DMS153 treated with DMSO at 0.1 percent for 48 hours (cell line): ENCODE measurements at regions not wholly inside any gene's neighbourhood (a gene's known extent, or its start where the extent isn't known, plus 50 kb on each side); places are given as distances from the start of the nearest gene placed in this dataset.

ENCODE experiments used
- DNase-seq: peaks from one replicate; lab custom pipeline; 2025; ENCODE audit not compliant: unreplicated experiment; lab: John Stamatoyannopoulos, UW

DNA sequence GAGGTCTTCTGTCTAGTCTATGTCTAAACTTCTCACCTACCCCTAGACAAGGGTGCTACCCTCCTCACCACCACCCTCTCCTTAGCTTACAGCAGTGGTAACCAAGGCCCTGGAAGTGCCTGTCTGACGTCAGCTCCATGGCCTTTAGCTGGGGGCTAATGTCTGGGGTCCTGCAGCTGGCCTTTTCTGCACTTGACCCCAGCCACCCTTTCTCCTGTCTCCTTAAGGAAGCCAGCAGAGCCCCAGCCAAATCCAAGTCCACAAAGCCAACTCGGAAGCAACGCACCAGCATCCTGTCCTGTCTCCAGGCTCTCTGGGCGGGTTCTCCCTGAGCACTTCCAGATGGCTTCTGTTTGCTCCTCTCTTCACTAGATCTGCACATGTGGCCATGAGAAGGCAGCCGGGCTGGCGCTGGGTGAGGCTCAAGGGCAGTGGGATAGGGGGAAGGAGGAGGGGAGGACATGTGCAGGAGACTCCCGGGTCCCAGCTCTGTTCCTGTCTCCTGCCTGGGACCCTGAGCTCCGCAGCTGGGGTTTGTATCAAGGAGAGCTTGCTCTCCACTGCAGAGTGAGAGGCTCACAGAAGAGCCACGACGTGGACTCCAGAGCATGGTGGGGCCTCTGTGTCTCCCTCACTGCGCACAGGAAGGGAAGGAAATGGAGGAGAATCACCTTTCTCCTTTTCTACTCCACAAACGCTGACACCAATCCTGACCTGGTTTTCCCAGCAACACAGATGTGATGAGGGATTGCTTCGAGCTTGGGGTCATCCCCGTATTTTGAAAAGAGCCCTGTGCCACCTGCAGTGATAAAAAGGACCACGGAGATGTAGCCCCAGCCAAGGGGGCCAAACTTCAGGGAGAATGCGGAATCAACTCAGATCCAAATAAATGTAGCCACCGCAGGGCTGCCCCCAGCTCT is 204.2 kb downstream of the USP12 start:
- no peak for DNase-seq

DNA sequence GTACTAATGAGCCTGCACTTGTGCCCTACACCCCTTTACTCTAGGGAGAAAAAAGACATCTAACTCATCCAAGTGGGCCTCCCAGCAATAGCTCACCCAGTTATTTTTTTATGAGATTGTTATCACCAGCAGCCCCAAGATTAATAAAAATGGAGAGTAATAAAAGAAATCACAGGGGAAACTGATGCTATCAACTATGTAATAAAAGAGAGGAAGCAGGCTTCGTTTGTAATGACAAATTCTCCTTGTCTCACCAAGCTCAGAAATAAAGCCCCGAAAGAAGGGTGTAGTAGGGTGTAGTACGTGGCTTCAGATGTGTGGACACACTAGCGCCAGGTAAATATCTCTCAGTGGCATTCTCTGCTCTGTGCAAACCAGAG is 204.9 kb downstream of the USP12 start:
- no peak for DNase-seq

DNA sequence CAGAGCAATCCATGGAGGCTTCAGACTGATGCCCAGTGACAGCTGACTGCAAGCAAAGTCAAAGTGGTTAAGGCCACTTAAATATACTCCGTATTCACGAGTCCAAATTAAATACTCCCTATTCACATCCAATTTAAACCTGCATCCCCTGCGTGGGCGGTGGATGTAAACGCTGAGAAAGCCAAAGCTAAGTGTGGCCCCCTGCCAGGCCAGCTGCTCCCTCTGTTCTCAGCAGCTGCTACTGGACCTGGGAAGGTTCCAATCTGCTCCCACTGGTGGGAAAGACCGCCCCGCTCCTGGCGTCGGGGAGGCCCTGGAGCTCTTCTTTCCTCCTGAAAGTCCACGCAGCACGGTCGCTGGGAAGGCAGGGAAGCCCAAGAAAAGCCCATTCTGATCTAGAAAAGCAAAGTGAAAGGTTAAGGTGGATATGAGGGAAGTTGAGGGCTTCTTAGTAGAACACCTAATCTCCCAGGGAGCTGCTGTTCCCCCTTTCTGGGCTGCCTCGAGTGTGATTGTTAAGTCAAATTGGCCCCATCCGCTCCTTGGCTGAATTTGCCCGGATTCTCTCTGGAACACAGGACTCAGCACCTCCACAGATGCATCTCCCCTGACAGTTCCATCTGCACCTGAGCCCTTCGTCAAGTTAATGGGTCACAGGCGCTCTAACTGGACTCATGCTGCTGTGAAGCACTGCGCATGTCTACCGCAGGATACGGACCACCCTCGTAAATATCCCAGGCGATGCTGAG is 205.5 kb downstream of the USP12 start:
- DNase-seq, result no peak

DNA sequence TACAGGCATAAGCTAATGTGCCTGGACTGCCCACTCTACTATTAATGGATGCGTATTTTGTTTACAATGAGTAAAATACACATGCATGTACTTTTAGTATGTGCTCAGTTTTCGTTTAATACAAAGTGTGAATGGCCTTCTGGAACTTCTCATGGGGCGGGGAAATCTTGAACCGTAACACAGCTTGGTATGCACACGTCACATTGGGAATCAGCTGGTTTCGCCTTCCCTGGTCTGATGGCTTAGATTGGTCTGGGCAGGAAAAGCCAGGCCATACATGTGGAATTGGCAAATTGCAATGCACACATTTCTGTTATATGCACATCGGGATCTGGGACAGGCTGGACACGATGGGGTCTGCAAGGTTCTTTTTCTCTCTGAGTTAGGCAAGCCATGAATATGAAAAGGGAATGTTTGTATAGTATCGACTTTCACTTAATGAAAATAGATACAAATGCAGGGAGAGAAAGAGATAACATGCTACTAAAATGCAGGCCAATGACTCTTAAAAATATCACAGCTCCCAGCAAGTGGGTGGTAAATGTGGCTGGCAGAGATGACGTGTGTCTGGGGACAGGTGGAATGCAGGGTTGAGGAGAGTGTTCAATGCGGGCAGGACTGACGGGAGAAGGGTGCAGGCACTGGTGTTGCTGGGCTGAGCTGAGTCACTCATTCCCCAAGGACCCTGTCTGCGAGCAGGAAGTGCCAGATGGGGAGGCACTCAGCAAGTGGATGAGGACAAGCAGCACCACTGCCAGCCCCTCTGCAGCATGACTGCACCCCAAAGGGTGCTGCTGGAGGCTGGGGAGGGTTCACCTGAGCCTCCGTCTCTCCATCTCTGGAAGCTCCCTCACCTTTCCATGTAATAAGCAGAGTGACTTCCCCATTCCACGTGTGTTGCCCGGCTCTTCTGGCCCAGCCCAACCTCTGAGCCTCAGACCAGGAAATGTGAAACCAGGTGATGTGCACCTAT is 204.0 kb upstream of the GPR12 start:
- peak; percentile 41 for DNase-seq

DNA sequence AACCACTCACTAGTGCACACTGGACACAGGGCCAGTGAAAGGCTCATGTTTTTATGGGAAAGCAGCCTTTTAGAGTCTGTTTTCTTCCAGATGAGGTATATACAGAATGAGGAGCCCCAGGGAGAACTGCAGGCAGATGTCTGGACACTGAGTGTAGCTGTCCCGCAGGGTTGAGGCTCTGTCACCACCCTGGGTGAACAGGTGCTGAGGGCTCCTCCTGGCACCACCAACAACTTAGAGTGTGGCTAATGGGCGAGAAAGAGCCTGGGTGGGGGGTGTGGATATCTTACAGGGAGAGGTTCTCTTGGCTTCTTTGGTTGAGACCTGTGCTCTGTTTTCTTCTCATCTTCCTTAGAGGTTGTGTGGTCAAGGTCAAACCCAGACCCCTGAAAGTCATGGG is 202.1 kb upstream of the GPR12 start:
- no peak for DNase-seq

DNA sequence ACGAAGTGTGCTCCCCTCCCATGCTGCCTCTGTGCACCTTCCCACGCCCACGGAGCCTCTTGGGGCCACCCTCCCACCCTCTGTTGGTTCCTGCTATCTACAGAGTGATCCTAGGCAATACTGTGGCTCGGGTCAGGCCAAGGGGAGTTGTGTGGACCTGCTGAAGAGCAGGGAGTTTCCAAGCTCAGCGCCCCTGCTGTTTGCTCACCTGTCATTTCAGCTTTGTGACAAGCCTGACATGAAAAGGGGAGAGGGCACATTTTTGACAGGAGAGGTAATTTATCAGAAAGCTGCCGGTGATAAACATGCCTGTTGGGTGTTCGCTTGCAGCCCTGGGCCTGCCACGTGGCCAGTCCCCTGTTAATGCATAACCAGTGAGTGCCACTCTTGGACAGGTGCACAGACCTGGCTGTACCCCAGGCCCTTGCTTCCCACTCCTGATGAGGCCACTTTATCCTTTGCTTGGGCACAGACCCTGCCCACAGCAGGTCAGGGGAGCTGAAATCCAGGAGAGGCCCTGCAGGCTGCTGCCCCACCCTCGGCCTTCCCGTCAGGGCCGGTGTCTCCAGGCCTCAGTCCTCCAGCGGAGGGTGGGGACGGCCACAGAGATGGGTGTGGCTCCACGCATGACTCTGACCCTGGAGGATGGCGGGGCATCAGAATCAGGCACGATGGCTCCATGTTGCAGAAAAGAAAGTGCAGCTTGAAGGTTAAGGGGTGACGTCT is 201.5 kb upstream of the GPR12 start:
- no peak for DNase-seq

DNA sequence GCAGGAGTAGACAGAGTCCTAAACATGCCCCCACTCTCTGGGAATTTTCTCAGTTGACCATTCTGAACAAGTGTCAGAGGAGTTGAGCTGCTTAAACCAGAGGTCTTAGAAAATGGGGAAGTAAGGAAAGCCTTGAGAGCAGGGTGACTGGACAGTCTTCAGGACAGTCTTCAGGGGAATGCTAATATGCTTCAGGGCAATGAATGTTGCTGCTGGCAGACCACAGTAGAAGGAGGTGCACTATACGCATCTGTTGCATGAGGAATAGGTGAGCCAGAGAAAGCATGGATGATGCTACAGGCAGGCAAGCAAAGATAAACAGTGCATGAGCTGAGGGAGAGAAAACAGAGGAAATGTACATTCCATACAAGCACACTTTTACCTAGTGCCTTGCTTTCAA is 196.6 kb upstream of the GPR12 start:
- DNase-seq, result no peak

DNA sequence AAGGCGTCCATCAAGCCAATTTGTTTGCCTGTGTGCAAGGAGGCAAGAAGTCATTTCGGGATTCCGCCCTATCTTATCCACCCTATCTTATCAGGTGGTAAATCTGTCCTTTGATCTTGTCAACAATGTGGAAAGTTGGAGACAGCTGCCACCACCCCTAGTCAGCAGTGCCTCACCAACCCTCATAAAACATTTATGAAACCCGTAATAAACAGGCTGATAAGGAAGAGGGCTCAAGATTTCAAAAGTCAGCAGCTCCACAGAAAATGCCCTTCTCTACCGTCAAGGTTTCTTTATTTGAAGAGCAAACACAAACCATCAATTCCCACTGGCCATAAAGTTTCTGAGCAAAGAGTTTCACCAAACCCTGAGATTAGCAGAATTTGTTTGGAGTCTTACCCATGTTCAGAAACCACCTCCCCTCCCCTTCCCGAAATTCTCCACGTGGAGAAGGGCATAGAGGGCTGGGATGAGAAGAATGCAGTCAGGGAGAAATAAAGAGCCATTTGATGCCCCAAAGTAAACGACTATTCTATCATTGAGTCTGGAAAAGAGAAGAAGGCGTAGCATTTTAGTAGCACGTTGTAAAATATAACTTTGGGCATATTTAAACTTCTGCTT is 196.0 kb upstream of the GPR12 start:
- no peak for DNase-seq

DNA sequence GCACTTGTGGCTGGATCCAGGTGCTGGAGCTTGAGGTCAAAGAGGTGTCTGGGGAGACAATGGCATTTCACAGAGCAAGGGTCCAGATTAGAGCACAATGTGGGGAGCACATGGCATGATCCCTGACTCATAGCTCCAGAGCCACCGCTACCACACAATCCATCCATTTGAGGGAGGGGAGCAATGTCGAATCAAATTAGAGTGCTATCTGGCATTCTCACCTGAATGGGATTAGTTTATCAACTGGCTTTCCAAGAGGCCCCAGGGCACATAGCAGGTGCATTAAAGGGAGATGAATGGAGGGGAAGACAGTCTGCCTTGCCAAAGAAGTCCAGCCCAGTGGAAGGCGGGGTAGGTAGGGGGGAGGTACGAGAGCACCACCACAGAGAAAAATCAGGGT is 194.4 kb upstream of the GPR12 start:
- DNase-seq, result no peak

DNA sequence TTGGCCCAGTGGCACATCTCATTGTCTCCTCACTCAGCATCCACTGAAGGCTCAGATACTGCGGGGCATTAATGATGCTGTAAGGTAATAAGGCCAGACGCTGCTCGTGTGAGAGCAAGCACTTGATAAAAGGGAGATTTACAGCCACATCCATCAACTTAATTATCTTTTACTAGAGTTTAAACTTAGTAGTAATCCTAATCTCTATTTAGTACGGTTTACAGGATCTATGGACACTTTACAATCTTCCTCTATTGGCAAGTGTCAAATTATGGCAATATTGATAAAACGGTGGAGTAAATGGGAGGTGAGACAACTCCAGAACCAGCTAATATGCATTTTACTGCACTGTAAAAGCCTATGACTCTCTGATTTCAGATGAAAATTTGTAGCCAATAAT is 192.7 kb upstream of the GPR12 start:
- no peak for DNase-seq

DNA sequence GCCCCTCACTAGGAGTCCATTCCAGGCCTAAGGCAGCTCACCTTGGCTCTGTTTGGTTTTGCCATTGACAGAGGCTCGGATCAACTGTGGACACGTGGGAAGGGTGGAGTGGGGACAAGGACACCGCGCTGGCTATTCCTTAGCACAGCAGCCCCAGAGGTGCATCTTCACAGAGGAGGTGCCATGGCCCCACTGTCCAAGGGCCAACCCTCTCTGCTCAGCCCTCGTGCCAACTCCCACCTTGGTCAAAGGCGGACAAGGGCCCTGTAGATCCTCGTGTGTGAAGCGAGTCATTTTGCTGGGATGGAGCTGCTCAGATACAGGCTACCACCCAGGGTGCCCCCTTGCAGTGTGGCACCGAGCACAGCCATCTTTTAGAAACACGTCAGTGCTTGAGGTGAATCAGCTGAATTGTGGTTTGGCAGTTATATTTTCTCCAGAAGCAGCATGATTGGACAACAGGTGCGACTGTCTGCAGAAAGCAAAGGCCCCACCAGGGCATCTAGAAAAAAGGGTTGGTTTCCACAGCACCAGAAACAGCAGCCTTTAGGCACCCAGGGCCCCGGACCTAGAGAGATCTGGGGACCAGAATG is 192.1 kb upstream of the GPR12 start:
- no peak for DNase-seq

DNA sequence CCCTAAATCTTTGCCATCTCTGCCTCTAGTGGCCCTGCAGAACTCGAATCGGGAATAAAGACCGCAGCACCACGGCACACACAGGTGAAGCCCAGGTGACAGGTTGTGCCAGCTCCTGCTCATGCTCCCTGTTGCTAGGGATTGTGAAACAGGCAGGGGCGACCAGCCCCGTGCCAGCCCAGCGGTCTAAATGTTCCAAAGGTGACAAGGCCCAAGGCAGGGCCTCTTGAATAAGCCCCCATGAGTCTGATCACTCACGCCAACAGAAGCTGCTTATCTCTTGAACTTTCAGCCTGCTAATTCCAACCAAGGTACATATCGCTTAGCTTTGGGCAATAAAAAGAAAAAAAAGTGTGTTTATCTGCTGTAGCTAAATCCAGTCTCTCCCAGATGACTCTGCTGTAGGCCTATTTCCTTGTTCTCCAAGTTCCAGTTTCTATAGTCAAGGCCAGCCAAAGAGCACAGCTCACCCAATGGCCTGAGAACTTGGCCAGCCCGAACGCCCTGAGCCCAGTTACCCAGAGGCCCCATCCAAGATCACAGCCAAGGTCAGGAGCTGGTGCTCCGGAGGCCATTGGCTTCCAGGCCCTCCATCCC is 191.1 kb upstream of the GPR12 start:
- no peak for DNase-seq

DNA sequence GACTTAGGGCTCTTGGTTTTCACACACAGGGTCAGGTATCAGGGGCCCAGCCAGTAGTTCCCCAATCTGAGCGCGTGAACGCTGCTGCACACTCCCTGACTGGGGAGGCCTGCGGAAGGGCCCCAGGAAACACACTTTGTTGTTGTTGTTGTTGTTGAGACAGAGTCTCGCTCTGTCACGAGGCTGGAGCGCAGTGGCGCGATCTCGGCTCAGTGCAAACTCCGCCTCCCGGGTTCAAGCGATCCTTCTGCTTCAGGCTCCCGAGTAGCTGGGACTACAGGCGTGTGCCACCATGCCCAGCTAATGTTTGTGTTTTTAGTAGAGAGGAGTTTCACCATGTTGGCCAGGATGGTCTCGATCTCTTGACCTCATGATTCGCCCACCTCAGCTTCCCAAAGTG is 190.4 kb upstream of the GPR12 start:
- no peak for DNase-seq

DNA sequence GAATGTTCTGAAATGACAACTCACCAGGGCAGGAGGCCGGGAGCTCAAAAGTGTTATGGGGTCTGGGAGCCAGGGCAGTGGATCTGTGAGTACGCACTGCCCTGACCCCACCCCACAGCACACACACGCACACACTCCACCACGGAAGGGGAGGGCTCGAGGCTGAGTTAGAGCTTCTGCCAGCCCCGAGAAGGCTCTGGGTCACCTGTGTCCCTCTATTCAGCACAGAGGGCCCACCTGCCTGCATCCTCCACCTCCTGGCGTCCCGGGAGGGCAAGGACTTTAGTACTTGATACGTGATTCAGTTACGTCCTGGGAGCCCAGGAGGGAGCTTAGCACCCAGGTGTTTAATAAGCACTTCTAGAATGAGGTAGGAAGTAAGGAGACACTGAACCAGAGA is 190.0 kb upstream of the GPR12 start:
- DNase-seq, result no peak

DNA sequence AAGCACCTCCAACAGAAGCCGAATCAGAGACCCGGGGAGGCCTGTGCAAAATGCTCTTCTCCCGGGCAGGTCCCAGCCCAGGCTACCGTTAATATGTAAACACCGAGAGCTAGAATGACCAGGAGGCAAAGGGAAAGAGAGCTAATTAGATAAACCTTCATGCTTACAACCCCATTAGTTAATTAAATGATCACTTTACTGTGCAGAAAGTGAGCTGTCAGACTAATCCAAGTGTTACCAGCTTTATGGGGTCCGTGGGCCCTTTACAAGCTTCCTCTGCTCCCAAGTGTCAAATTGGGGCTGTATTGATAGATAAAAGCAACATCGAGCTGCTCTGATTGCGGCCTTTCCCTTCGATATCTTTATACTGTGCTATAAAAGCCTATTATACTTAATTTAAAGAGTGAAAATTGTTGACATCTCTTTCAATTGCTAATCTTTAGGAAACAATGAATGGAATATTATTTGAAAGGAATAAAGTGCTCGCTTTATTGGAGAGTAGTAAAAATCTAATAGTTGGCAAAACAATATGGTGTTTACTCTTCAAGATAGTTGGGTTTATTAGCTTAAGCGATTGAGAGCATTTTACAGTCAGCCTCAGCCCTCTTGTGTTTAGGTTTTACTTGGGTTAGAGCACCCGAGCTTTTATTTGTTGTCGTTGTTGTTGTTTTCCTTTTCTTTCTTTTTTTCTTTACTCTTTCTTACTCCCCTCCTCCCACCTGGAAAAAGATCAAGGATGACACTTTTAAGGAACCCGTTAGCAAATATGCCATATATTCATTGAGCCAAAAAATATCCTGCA is 189.3 kb upstream of the GPR12 start:
- DNase-seq, result no peak

DNA sequence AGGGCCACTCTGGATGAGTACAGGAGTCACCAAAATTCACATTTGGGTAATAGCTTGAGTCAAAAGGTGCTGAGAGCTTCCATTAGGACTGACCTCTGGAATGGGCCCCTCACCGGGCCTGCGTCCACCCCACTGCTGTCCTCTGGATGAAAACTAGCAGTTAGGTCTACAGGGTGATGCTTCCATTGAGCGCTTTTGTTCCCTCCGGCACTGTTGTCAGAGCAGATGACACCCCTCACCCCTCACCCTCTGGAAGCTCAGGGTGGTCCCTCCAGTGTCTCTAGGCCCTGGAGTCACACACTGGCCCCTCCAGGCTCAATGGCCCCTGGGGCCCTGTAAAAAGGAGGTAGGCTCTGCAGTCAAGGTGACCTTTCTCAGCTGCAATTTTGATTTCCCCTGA is 187.8 kb upstream of the GPR12 start:
- no peak for DNase-seq

DNA sequence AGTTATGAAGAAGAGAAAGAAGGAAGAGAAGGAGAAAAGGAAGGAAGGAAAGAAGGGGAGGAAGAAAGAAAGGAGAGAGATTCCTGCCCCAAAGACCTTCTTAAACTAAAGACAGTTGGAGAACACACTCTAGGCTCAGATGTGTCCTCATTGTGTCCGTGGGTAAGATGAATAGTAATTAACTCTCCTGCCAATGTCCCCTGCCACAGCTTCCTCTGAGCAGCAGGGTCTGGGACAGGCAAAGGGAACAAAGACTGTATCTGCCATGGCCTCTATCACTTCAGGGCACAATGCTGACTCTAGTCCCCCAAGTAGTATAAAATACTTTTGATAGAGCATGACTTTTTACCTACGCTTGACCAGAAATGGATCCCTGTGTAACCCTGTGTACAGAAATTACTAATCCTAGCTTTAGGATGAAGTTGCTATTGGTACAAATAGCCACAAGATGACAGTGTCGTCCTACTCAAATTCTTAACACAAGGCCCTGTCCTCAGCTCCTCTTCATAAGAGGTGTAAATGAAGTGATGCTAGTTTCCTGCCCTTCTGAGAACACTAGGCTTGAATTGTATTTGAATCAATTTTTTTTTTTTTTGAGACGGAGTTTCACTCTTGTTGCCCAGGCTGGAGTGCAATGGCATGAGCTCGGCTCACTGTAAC is 186.2 kb upstream of the GPR12 start:
- peak; percentile 67 for DNase-seq

DNA sequence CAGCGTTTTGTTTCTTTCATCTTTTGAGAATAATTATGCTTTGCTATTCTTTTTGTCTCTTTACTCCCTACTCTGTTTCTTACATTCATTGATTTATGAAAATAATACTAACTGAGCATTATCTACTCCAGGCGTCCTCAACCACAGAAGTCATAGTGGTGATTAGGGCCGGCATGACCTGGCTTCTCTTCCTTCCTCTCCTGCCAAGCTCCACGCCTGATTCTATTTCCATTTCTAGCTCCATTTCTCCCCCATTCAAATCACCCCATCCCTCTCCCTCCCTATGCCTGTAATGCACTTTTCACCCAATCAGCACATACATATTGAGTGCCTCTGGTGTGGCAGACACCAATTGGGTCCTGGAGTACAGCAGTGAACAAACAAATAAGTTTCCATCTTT is 183.2 kb upstream of the GPR12 start:
- DNase-seq, result no peak
